Liver (tissue), 7 donors: ENCODE measurements at regions not wholly inside any gene's neighbourhood (a gene's known extent, or its start where the extent isn't known, plus 50 kb on each side); places are given as distances from the start of the nearest gene placed in this dataset.

ENCODE experiments used
- DNase-seq: peaks from one replicate; pipeline ENCODE4 v3.0.0-alpha.2; 2017; ENCODE audit warnings: low spot score
- H3K27ac ChIP-seq, 2 donors: one replicate each; pipeline ENCODE4 v1.7.0; 2013; ENCODE audit warnings: inconsistent platforms in 2 of 2, low read length in 2 of 2, control low read depth in 1 of 2, low read depth in 1 of 2, mild to moderate bottlenecking in 1 of 2
- H3K27me3 ChIP-seq, 4 donors: one replicate each; pipeline versions ENCODE4 v1.6.1 to v1.7.0; 2013; ENCODE audit warnings: low read length in 3 of 4, inconsistent platforms in 1 of 4, mild to moderate bottlenecking in 1 of 4, moderate library complexity in 1 of 4; ENCODE audit not compliant: control insufficient read depth in 4 of 4, insufficient read depth in 4 of 4
- H3K36me3 ChIP-seq, 4 donors: one replicate each; pipeline versions ENCODE4 v1.6.1 to v1.7.0; 2013; ENCODE audit warnings: low read length in 3 of 4, mild to moderate bottlenecking in 3 of 4, low read depth in 1 of 4, moderate library complexity in 1 of 4; ENCODE audit not compliant: control insufficient read depth in 4 of 4, insufficient read depth in 3 of 4
- H3K4me1 ChIP-seq, 4 donors: one replicate each; pipeline versions ENCODE4 v1.6.1 to v1.7.0; 2013; ENCODE audit warnings: low read length in 3 of 4, mild to moderate bottlenecking in 3 of 4, moderate library complexity in 1 of 4; ENCODE audit not compliant: control insufficient read depth in 4 of 4, insufficient read depth in 4 of 4
- H3K4me3 ChIP-seq, 3 donors: one replicate each; pipeline versions ENCODE4 v1.6.1 to v1.7.0; 2013; ENCODE audit warnings: low read length in 3 of 3, control low read depth in 1 of 3, low read depth in 1 of 3, mild to moderate bottlenecking in 1 of 3
- H3K9ac ChIP-seq, 2 donors: one replicate each; pipeline ENCODE4 v1.7.0; 2013; ENCODE audit warnings: low read length in 2 of 2, mild to moderate bottlenecking in 2 of 2, moderate library complexity in 2 of 2, control low read depth in 1 of 2, low read depth in 1 of 2
- H3K9me3 ChIP-seq, 4 donors: one replicate each; pipeline versions ENCODE4 v1.6.1 to v1.7.0; 2013; ENCODE audit warnings: low read length in 3 of 4; ENCODE audit not compliant: control insufficient read depth in 4 of 4
- EGR1 ChIP-seq, 2 donors: IDR thresholded peaks; 2 replicates each; pipeline ENCODE4 v1.6.1; 2016 to 2018; ENCODE audit warnings: antibody characterized with exemption in 2 of 2, low read depth in 2 of 2
- FOXA1 ChIP-seq: IDR thresholded peaks from 2 replicates; pipeline ENCODE4 v1.6.1; 2016; ENCODE audit warnings: antibody characterized with exemption
- GABPA ChIP-seq, 2 donors: IDR thresholded peaks in 1 of 2; conservative IDR thresholded peaks in 1 of 2; 2 replicates each; pipeline ENCODE4 v1.6.1; 2016; ENCODE audit warnings: antibody characterized with exemption in 2 of 2, mild to moderate bottlenecking in 1 of 2, moderate library complexity in 1 of 2
- HNF4A ChIP-seq, 2 donors: conservative IDR thresholded peaks; 2 replicates each; pipeline ENCODE4 v1.6.1; 2016; ENCODE audit warnings: antibody characterized with exemption in 2 of 2, mild to moderate bottlenecking in 2 of 2
- NR2F2 ChIP-seq: IDR thresholded peaks from 2 replicates; pipeline ENCODE4 v1.6.1; 2016; ENCODE audit warnings: antibody characterized with exemption
- RXRA ChIP-seq, 2 donors: IDR thresholded peaks; 2 replicates each; pipeline ENCODE4 v1.6.1; 2017 to 2018; ENCODE audit warnings: antibody characterized with exemption in 2 of 2, mild to moderate bottlenecking in 1 of 2
- TAF1 ChIP-seq: conservative IDR thresholded peaks from 2 replicates; pipeline ENCODE4 v1.6.1; 2016; ENCODE audit warnings: antibody characterized with exemption, mild to moderate bottlenecking
- WGBS: extraction: QIAGEN DNeasy Blood & Tissue Kit; methylation state at CpG from one replicate; pipeline ENCODE4 v1.1.7; 2013; 5-methylcytosine and 5-hydroxymethylcytosine counted together
- TF ChIP-seq, protein P1 (sequence below): IDR thresholded peaks from 2 replicates; pipeline ENCODE4 v1.6.1; 2016; ENCODE audit warnings: antibody characterized with exemption
- TF ChIP-seq, protein P2 (sequence below): IDR thresholded peaks from 2 replicates; pipeline ENCODE4 v1.6.1; 2016; ENCODE audit warnings: antibody characterized with exemption
- TF ChIP-seq, protein P3 (sequence below): IDR thresholded peaks from 2 replicates; pipeline ENCODE4 v1.6.1; 2016; ENCODE audit warnings: antibody characterized with exemption, mild to moderate bottlenecking
- donor health status: healthy.
- donor health status: healthy.
- donor health status: healthy.
- donor health status: healthy.

DNA sequence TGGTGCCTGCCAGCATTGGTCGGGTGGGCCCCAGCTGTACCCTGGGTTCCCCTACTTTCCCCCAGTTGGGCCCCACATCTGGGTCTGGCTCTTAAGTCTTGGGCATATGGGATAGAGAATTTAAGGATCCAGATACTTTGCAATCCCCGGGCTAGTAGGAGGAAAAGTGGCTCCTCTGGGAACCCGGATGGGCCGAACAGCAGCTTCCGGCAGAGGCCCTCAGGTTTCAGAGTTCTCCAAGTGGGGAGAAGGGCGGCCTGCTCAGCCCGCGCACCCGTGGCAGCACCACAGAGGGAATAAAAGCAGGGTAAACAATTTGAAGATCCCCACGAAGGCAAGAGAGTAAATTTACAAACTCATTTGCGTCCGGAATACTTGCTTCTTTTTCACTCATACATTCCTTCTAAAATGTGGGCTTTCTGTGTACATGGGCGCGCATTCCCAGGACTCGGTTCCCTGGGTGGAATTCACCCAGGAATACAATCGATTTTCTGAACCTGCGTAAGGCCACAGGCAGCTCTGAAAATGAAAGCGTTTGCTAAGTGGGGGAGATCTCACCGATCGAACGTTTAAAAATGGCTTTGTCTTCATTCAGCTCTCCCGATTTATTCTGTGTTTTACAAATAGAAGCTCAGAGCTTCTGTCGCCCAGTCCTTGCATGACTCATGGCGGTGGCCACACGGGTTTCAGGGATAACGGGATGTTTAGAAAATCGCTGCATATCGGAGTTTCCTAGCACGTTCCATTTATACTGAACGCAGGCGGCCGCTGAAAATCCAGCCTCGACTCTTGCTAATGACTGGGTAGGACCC, 74.0 kb upstream of the POLG start (continued):
- TF ChIP-seq, protein P1, sequence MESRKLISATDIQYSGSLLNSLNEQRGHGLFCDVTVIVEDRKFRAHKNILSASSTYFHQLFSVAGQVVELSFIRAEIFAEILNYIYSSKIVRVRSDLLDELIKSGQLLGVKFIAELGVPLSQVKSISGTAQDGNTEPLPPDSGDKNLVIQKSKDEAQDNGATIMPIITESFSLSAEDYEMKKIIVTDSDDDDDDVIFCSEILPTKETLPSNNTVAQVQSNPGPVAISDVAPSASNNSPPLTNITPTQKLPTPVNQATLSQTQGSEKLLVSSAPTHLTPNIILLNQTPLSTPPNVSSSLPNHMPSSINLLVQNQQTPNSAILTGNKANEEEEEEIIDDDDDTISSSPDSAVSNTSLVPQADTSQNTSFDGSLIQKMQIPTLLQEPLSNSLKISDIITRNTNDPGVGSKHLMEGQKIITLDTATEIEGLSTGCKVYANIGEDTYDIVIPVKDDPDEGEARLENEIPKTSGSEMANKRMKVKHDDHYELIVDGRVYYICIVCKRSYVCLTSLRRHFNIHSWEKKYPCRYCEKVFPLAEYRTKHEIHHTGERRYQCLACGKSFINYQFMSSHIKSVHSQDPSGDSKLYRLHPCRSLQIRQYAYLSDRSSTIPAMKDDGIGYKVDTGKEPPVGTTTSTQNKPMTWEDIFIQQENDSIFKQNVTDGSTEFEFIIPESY: no peak
- no peak for TF ChIP-seq FOXA1

DNA sequence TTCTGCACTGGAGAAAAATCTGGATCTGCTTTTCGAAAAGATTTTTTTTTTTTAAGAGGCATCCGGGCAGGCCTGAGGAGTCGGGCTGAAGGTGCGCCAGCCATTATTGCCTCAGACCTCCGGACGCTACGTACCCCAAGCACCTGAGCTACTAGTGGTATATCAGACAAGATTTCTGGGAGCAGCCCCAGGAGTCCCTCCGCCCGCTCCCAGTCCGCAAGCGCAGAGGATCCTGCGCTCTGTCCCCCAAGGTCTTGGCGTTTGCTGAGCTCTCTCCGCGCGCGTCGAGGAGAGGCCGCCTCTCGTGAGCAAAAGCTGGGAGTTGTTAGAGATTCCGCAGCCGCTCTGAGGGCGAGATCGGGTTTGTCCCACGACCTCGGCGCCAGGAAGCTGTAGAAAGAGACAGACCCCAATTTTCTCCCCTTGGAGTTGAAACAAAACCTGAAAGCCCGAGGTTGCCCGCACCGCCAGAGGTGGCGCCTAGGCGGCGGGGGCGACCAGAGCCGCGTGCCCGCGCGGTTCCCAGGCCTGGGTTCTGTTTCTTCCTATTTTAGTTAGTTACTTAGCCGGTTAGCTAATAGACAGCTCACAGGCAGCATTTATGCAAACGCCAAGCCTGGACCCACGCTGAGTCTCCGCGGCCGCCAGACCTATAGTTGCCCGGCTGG, 72.5 kb upstream of the POLG start:
- H3K4me3 ChIP-seq: peak overlapping the region in 1 of 3 donors; percentile 26
- no peak overlapping the region for H3K27ac ChIP-seq
- WGBS: 4% methylated on average over 46 of the region's 46 CpGs
- H3K9me3 ChIP-seq: no peaks in the 10 kb centered on the region
- no peak overlapping the region for H3K9ac ChIP-seq
- peaks cover 12 to 43% (median 39%) of the 10 kb centered on the region in 4 donors for H3K4me1 ChIP-seq
- TF ChIP-seq HNF4A (conservative IDR thresholded peaks at IDR 0.05) (no peak), GABPA (IDR thresholded peaks at IDR 0.05 in 1 of 2, conservative IDR thresholded peaks at IDR 0.05 in 1 of 2) (no peak)
- TF ChIP-seq, protein P2, sequence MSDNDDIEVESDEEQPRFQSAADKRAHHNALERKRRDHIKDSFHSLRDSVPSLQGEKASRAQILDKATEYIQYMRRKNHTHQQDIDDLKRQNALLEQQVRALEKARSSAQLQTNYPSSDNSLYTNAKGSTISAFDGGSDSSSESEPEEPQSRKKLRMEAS: no peak
- TF ChIP-seq, protein P3, sequence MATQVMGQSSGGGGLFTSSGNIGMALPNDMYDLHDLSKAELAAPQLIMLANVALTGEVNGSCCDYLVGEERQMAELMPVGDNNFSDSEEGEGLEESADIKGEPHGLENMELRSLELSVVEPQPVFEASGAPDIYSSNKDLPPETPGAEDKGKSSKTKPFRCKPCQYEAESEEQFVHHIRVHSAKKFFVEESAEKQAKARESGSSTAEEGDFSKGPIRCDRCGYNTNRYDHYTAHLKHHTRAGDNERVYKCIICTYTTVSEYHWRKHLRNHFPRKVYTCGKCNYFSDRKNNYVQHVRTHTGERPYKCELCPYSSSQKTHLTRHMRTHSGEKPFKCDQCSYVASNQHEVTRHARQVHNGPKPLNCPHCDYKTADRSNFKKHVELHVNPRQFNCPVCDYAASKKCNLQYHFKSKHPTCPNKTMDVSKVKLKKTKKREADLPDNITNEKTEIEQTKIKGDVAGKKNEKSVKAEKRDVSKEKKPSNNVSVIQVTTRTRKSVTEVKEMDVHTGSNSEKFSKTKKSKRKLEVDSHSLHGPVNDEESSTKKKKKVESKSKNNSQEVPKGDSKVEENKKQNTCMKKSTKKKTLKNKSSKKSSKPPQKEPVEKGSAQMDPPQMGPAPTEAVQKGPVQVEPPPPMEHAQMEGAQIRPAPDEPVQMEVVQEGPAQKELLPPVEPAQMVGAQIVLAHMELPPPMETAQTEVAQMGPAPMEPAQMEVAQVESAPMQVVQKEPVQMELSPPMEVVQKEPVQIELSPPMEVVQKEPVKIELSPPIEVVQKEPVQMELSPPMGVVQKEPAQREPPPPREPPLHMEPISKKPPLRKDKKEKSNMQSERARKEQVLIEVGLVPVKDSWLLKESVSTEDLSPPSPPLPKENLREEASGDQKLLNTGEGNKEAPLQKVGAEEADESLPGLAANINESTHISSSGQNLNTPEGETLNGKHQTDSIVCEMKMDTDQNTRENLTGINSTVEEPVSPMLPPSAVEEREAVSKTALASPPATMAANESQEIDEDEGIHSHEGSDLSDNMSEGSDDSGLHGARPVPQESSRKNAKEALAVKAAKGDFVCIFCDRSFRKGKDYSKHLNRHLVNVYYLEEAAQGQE: no peak
- DNase-seq: no peak
- H3K27me3 ChIP-seq: peaks cover 0 to 37% (median 21%) of the 10 kb centered on the region in 4 donors
- H3K36me3 ChIP-seq: no peaks in the 10 kb centered on the region

DNA sequence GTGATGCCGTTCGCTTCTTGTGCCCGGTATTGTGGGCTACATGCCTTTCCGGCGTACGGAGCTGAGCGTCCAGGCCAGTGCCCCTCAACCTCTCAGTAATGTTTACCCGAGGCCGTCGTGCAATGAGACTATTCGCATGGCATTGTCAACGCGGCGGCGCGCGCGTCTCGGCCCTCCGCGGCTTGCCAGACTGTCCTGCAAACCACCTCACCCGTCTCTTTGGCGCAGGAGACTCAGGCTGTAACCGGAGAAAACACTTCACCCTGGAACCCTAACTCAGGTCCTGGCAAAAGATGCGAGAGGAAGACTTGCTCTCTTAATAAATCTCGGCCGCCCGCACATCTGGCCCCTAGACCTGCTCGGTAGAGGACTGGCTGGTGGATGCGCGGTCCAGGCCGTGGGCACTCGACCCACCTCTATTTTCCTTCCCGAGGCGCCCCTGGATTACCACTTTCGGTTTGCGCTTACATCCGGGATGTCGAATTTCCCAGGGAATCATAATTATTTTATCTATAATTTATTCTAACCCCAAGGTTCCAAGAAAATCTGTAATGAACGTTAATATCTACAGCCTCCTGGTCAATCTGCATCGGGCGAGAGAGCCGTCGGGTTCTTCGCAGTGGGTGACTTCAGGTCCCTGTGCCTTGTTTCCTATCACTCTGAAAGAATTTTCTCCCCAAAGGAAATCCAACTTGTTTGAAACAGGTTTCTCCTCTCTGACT, 71.8 kb upstream of the POLG start:
- H3K9ac ChIP-seq: no peak overlapping the region
- H3K4me3 ChIP-seq: peak overlapping the region in 1 of 3 donors; percentile 26
- DNase-seq: no peak
- 4% methylated on average over 45 of the region's 45 CpGs for whole genome bisulfite sequencing
- H3K9me3 ChIP-seq: no peaks in the 10 kb centered on the region
- no peak overlapping the region for H3K27ac ChIP-seq
- no peak for TF ChIP-seq FOXA1
- TF ChIP-seq GABPA (IDR thresholded peaks at IDR 0.05 in 1 of 2, conservative IDR thresholded peaks at IDR 0.05 in 1 of 2): no peak
- no peak for TF ChIP-seq EGR1 (IDR thresholded peaks at IDR 0.05; ENCODE audit: low read depth in 2 of 2)
- no peak for TF ChIP-seq NR2F2
- TF ChIP-seq RXRA (IDR thresholded peaks at IDR 0.05): no peak
- TF ChIP-seq TAF1: no peak
- TF ChIP-seq, protein P1: no peak
- TF ChIP-seq HNF4A (conservative IDR thresholded peaks at IDR 0.05): no peak
- peaks cover 0 to 34% (median 22%) of the 10 kb centered on the region in 4 donors for H3K27me3 ChIP-seq
- no peaks in the 10 kb centered on the region for H3K36me3 ChIP-seq
- H3K4me1 ChIP-seq: peaks cover 11 to 39% (median 37%) of the 10 kb centered on the region in 4 donors
